ENCODE measurements at regions not wholly inside any gene's neighbourhood (a gene's known extent, or its start where the extent isn't known, plus 50 kb on each side); places are given as distances from the start of the nearest gene placed in this dataset.

GRCh38 chr13:59371229-59371628 is 792.5 kb downstream of the DIAPH3 start:
- intact Hi-C loops (cut with micrococcal nuclease; ENCODE audit: unreplicated experiment), result no loop called here
- H3K4me1 Mint-ChIP-seq (ENCODE audit: low read depth, unreplicated experiment), result no peaks in the 10 kb centered on the region
- no peak overlapping the region for H3K27ac Mint-ChIP-seq (ENCODE audit: unreplicated experiment)
- no peaks in the 10 kb centered on the region for H3K27me3 Mint-ChIP-seq (ENCODE audit: unreplicated experiment)
- no peaks in the 10 kb centered on the region for H3K9me3 Mint-ChIP-seq (ENCODE audit: low read depth, unreplicated experiment)
- CTCF ChIA-PET, result no interaction called here
- no TSS peak for BruUV-seq (replicated peaks)
- H3K36me3 Mint-ChIP-seq (ENCODE audit: insufficient read depth, unreplicated experiment), result no peaks in the 10 kb centered on the region
- H3K4me3 Mint-ChIP-seq (ENCODE audit: low read depth, unreplicated experiment), result no peak overlapping the region
- DNase-seq, result no peak
- TF ChIP-seq CTCF (IDR thresholded peaks at IDR 0.05; ENCODE audit: unreplicated experiment), result no peak

- intact Hi-C loops (cut with micrococcal nuclease; ENCODE audit: unreplicated experiment), result no loop called here
- Mint-ChIP-seq H3K9me3 (ENCODE audit: low read depth, unreplicated experiment) (no peaks in the 10 kb centered on the region), H3K4me3 (ENCODE audit: low read depth, unreplicated experiment) (no peak overlapping the region), H3K36me3 (ENCODE audit: insufficient read depth, unreplicated experiment) (no peaks in the 10 kb centered on the region), H3K27me3 (ENCODE audit: unreplicated experiment) (no peaks in the 10 kb centered on the region), H3K4me1 (ENCODE audit: low read depth, unreplicated experiment) (no peaks in the 10 kb centered on the region), H3K27ac (ENCODE audit: unreplicated experiment) (no peak overlapping the region)
- no peak for DNase-seq
- no TSS peak for BruUV-seq (replicated peaks)
- no peak for TF ChIP-seq CTCF (IDR thresholded peaks at IDR 0.05; ENCODE audit: unreplicated experiment)
- CTCF ChIA-PET, result no interaction called here
Measured at GRCh38 chr13:59373341-59373740, 790.4 kb downstream of the DIAPH3 start.

GRCh38 chr13:59374691-59375090 is 789.0 kb downstream of the DIAPH3 start:
- intact Hi-C loops (cut with micrococcal nuclease; ENCODE audit: unreplicated experiment), result no loop called here
- H3K27ac Mint-ChIP-seq (ENCODE audit: unreplicated experiment), result no peak overlapping the region
- no peaks in the 10 kb centered on the region for H3K36me3 Mint-ChIP-seq (ENCODE audit: insufficient read depth, unreplicated experiment)
- CTCF ChIA-PET, result no interaction called here
- BruUV-seq (replicated peaks), result no TSS peak
- no peaks in the 10 kb centered on the region for H3K4me1 Mint-ChIP-seq (ENCODE audit: low read depth, unreplicated experiment)
- H3K27me3 Mint-ChIP-seq (ENCODE audit: unreplicated experiment), result no peaks in the 10 kb centered on the region
- no peak for DNase-seq
- no peak for TF ChIP-seq CTCF (IDR thresholded peaks at IDR 0.05; ENCODE audit: unreplicated experiment)
- H3K9me3 Mint-ChIP-seq (ENCODE audit: low read depth, unreplicated experiment), result no peaks in the 10 kb centered on the region
- no peak overlapping the region for H3K4me3 Mint-ChIP-seq (ENCODE audit: low read depth, unreplicated experiment)

GRCh38 chr13:59384154-59384553 is 779.6 kb downstream of the DIAPH3 start:
- Mint-ChIP-seq H3K4me1 (ENCODE audit: low read depth, unreplicated experiment) (no peaks in the 10 kb centered on the region), H3K9me3 (ENCODE audit: low read depth, unreplicated experiment) (no peaks in the 10 kb centered on the region), H3K4me3 (ENCODE audit: low read depth, unreplicated experiment) (no peak overlapping the region), H3K27ac (ENCODE audit: unreplicated experiment) (no peak overlapping the region), H3K36me3 (ENCODE audit: insufficient read depth, unreplicated experiment) (no peaks in the 10 kb centered on the region), H3K27me3 (ENCODE audit: unreplicated experiment) (no peaks in the 10 kb centered on the region)
- DNase-seq, result no peak
- BruUV-seq (replicated peaks), result no TSS peak
- TF ChIP-seq CTCF (IDR thresholded peaks at IDR 0.05; ENCODE audit: unreplicated experiment), result no peak
- CTCF ChIA-PET, result no interaction called here
- intact Hi-C loops (cut with micrococcal nuclease; ENCODE audit: unreplicated experiment), result no loop called here
